IPS-NIHi7 (cell line): ENCODE measurements at regions not wholly inside any gene's neighbourhood (a gene's known extent, or its start where the extent isn't known, plus 50 kb on each side); places are given as distances from the start of the nearest gene placed in this dataset.
"Not testable (repeated sequence)": the region's sequence is repeated elsewhere in the genome, so short reads cannot be mapped to it uniquely, and the experiment has no call there.

ENCODE experiments used
- DNase-seq: peaks from one replicate; pipeline ENCODE4 v3.0.0; 2012; ENCODE audit warnings: mixed read lengths; ENCODE audit errors: extremely low spot score

DNA sequence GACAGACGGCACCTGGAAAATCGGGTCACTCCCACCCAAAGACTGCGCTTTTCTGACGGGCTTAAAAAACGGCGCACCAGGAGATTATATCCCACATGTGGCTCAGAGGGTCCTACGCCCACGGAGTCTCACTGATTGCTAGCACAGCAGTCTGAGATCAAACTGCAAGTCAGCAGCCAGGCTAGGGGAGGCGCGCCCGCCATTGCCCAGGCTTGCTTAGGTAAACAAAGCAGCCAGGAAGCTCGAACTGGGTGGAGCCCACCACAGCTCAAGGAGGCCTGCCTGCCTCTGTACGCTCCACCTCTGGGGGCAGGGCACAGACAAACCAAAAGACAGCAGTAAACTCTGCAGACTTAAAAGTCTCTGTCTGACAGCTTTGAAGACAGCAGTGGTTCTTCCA, 909.4 kb downstream of the SORCS3 start:
- DNase-seq = not testable (repeated sequence)

GRCh38 chr10:105549731-105550130, 908.6 kb downstream of the SORCS3 start:
- no peak for DNase-seq

DNA sequence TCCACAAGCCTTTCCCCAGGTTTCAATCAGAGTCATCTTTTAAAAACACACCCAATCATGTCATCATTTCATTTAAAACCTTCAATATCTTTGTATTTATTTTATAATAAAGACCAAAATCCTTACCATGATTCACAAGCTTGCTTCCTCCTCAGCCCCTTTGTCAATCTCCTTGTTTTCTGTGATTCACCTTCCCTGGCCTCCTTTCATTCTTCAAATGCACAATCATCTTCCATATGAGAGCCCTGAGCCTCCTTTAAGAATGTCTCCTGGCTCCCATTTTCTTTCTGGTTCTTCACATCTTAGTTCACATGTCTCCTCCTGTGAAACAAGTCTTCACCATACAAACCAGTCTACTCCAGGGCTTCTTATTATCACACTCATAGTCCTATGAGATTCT, 904.0 kb downstream of the SORCS3 start:
- DNase-seq = no peak

- no peak for DNase-seq
These were observed 899.3 kb downstream of the SORCS3 start for GRCh38 chr10:105540381-105540780.

GRCh38 chr10:105538874-105539273, 897.8 kb downstream of the SORCS3 start:
- DNase-seq = peak; percentile 56

DNA sequence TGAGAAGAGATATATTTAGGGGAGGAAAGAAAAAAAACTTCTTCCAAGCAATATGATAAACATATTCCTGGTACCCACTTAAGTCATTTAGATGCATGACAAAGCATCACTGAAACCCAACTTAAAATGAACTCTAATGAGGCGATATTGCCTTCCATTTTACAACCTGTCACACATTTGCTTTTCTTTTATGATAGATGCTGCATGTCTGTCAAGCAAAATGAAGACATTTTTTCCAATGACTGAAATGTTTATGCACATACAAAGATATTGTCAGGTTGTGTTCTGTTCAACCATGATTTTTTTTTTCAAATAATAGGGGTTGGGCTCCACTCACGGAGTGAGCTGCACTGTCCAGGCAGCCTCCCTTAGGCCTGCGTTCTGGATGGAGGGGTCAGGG, 894.4 kb downstream of the SORCS3 start:
- no peak for DNase-seq

DNA sequence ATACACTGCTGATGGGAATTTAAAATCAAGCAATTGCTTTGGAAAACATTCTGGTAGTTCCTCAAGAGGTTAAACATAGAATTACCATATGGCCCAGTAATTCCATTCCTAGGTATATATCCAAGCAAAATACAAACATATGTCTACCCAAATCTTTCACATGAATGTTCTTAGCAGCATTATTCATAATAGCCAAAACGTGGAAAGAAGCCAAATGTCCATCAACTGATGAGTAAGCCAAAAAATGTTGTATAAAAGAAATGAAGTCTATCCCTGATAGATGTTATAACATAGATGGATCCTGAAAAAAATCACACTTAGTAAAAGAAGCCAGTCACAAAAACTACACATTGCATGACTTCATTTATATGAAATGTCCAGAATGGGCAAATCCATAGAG, 893.0 kb downstream of the SORCS3 start:
- no peak for DNase-seq

DNA sequence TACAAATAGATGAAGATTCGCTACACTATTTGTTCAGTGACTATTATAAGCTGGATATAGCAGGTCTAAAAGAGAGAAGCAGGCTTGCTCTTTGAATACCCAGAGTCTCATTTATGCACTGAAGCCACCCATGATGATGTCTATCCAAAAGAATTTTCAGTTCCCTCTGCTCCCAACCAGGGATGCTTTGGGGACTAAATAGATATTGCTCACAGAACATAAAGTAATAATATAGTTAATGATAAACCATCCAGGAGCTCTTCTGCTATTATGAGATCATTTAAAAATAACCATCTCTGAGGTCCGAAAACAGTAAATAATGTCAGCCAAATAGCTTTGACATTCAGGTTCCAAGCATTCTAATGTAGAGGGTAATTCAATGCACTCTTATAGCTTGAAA, 875.4 kb downstream of the SORCS3 start:
- DNase-seq = no peak

DNA sequence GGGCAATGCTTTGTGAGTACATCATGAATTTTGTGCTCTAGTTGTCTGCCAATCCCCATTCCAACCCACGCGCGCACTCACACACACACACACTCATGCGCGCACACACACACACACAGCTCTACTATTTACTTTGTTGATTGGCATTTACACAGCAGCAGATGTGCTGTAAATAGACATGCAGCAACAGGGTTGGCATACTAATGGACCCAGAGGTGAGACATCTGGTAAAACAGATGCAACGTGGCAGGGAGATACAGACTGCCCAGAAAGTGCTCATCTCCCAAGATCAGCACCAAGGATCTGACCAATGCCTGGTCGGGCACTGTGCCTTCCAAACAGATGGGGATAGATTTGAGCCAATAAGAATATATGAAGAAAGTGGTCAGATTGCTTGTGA, 873.0 kb downstream of the SORCS3 start:
- DNase-seq = no peak

GRCh38 chr10:105509517-105509916, 868.4 kb downstream of the SORCS3 start:
- DNase-seq = no peak

DNA sequence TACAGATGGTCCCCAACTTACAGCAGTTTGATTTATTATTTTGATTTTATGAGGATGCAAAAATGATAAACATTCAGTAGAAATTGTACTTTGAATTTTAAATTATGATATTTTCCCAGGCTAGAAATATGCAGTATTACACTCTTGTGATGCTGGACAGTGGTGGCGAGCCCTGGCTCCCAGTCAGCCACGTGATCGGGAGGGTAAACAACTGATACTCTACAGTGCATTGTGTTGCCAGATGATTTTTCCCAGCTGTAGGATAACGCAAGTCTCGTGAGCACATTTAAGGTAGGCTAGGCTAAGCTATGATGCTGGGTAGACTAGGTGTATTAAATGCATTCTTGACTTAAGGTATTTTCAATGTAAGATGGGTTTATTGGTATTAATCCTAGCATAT, 865.2 kb downstream of the SORCS3 start:
- no peak for DNase-seq

DNA sequence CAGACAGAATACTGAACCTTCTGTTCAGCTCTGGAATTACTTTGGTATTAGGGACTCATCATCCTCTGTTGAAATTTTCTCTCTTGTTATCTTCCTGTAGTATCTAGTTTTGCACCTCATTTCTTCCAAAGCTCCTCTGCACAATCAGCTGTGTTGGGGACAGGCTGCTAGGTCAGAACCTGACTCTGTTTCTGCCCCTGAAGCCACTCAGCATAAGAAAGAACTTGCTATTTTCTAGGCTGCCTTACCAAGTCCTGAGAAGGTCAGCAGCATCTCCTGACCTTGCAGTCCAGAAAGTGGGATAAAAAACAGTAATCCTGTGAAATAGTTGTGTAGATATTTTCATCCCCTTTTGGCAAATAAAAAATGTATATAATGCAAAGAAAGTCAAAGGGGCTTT, 862.6 kb downstream of the SORCS3 start:
- DNase-seq = no peak

- DNase-seq = no peak
These were observed 861.0 kb downstream of the SORCS3 start for GRCh38 chr10:105502058-105502457.

DNA sequence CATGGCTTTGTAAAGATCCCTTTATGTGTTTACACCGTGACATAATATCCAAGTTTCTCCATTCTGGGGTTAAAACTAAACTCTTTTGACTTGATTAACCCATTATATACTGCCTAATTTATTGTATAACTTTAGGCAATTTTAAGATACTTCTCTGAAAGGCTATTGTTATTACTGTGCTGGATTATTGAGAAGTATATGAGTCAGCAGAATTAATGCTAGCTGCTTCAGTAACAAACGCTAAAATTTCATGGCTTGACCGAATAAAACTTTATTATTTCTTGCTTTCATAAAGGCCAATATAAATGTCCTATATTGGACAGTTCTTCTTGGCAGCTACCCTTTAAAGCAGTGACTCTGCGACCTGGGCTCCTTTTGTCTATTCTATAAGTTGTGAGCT, 853.9 kb downstream of the SORCS3 start:
- DNase-seq = no peak

DNA sequence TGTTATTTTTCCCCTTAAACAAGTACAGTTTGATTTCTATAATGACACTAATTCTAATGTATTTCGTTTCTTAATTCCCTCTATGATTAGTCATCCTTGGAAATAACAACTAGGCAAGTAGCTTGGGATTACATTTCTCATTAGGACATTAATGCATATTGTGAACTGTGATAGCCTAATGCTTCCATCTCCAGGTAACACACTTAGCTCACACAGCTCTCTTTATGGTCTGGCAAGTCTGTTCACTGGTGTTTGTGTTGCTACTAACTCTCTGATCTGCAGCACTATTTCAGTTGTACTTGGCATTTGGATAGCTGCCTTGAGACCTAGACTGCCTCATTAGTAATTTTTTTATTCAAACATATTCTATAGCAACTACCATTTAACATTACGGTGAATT, 853.2 kb downstream of the SORCS3 start:
- no peak for DNase-seq

DNA sequence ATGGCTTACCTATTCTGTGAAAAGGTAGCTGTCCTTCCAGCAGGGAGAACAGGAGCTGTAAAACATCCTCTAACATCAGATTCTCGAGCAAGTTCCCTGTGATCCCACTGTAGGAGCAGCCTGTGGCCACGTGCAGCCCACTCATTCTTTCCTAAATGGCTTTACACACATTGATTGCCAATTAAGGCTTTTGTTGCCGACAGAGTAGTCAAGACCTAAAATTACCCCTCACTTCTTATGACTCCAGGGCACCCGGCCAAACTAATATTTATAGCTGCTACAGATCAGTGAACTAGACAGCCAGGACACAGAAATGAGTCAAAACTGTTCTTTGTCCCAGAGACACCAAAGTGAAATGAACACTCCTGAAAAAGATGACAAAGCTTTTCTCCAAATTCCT, 832.1 kb downstream of the SORCS3 start:
- DNase-seq = no peak

- no peak for DNase-seq
These were observed 827.7 kb downstream of the SORCS3 start for GRCh38 chr10:105468759-105469158.

DNA sequence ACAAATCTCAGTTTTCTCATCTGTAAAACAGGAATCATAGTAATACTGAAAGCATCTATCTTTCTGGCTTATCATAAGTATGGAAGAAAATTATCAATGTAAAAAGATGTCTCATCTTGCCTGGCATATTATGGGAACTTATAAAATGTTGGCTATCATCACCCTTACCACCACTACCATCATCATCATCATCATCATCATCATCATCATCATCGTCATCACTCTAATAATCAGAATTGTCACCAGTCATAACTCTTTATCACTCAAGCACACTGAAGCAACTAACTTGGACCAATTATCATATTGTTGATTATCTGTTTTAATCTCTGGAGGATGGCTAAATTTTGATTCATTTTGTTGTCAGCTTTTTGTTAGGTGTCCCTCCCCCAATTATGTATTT, 825.4 kb downstream of the SORCS3 start:
- DNase-seq = no peak

- DNase-seq = no peak
These were observed 793.9 kb downstream of the SORCS3 start for GRCh38 chr10:105434970-105435369.

DNA sequence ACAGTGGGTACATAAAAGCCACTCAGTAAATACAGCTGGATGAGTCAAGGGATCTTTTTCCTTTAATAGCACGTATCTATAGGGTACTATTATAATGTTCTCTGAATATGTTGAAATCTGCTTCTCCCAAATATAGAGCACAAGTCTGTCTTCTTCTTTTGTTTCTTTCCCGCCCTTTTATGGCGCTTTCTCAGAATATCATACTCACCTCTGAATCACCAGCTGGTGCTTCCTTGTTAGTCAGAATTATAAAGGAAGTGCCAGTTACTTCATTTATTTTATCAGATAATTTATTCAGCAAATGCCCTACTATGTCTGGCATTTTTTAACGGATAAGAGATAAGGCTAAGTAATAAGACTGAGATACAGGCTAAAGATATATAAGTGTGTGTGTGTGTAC, 772.9 kb downstream of the SORCS3 start:
- DNase-seq = no peak

- no peak for DNase-seq
These were observed 768.3 kb downstream of the SORCS3 start for GRCh38 chr10:105409370-105409769.

- no peak for DNase-seq
These were observed 765.4 kb downstream of the SORCS3 start for GRCh38 chr10:105406488-105406887.

DNA sequence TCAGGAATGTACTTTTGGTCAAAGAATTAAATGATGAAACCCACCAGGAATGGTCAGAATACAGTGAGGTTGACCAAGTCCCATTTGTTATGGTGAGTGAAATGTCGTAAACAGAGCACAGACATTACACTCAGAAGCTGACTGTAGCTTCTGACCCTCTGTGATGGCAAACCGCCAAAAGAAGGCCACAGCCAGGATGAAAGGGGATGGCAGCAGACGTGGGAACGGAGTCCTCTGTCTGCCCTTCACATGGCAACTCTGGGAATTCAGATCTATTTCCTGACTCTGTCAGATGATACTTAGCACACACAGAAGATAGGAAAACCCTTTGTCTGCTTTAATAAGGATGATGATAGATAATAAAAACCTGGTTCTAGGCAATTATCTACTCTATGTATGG, 757.1 kb downstream of the SORCS3 start:
- DNase-seq = no peak

GRCh38 chr10:105391670-105392351, 750.7 kb downstream of the SORCS3 start:
- DNase-seq = no peak
